ENCODE measurements at regions not wholly inside any gene's neighbourhood (a gene's known extent, or its start where the extent isn't known, plus 50 kb on each side); places are given as distances from the start of the nearest gene placed in this dataset.

DNA sequence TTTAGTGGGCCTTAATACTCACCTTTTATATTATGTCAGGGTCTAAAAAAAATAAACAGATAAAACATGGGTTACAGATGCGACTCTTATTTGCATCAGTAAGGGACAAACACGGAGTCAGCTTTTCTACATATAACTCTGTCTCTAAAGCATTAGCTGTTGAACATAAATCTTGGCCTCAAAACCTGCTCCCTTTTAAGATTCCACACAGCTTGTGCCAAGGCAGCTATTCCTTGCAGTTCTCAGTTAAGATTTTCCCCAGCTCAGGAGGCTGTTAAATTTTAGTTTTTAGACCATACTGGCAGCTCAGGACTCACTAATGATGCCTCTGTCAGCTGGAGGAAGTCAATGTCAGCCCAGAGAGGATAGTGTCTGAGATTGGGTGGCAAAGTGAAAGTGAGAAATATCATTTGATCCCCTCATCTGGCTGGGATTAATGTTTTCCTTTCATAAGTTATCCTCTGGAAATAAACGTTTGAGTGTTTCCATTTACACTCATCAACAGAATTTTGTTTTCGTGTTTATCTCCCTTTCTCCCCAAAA, 287.5 kb downstream of the ELAVL2 start:
- TF ChIP-seq, protein P1, sequence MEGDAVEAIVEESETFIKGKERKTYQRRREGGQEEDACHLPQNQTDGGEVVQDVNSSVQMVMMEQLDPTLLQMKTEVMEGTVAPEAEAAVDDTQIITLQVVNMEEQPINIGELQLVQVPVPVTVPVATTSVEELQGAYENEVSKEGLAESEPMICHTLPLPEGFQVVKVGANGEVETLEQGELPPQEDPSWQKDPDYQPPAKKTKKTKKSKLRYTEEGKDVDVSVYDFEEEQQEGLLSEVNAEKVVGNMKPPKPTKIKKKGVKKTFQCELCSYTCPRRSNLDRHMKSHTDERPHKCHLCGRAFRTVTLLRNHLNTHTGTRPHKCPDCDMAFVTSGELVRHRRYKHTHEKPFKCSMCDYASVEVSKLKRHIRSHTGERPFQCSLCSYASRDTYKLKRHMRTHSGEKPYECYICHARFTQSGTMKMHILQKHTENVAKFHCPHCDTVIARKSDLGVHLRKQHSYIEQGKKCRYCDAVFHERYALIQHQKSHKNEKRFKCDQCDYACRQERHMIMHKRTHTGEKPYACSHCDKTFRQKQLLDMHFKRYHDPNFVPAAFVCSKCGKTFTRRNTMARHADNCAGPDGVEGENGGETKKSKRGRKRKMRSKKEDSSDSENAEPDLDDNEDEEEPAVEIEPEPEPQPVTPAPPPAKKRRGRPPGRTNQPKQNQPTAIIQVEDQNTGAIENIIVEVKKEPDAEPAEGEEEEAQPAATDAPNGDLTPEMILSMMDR (IDR thresholded peaks at IDR 0.05), result no peak
- no peak for TF ChIP-seq POLR2A (IDR thresholded peaks at IDR 0.05)

Data from lower leg skin (tissue), 3 donors.